ENCODE measurements at regions not wholly inside any gene's neighbourhood (a gene's known extent, or its start where the extent isn't known, plus 50 kb on each side); places are given as distances from the start of the nearest gene placed in this dataset.

- no peaks in the 10 kb centered on the region for H3K9me3 ChIP-seq
- H3K27me3 ChIP-seq: peaks cover 18% of the 10 kb centered on the region
- no peak for TF ChIP-seq POLR2A (IDR thresholded peaks at IDR 0.05)
- TF ChIP-seq CTCF (IDR thresholded peaks at IDR 0.05): peak; percentile 64 to 81
- H3K27ac ChIP-seq: no peak overlapping the region
- no peak overlapping the region for H3K4me3 ChIP-seq
- 23% methylated on average over 4 of the region's 4 CpGs for WGBS
- H3K4me1 ChIP-seq: peaks cover 12% of the 10 kb centered on the region
- DNase-seq (ENCODE audit: low spot score in 2 of 2): no peak
- no peaks in the 10 kb centered on the region for H3K36me3 ChIP-seq
Measured at GRCh38 chr15:98442379-98442833, 205.9 kb upstream of the IGF1R start.

- peaks cover 12% of the 10 kb centered on the region for H3K4me1 ChIP-seq
- TF ChIP-seq EP300 (IDR thresholded peaks at IDR 0.05) (no peak), POLR2AphosphoS5 (IDR thresholded peaks at IDR 0.05) (no peak), CTCF (IDR thresholded peaks at IDR 0.05) (no peak), POLR2A (IDR thresholded peaks at IDR 0.05) (no peak)
- H3K4me3 ChIP-seq: no peak overlapping the region
- H3K9me3 ChIP-seq: no peaks in the 10 kb centered on the region
- WGBS: 59% methylated on average over 3 of the region's 3 CpGs
- no peaks in the 10 kb centered on the region for H3K36me3 ChIP-seq
- no peak for DNase-seq (ENCODE audit: low spot score in 2 of 2)
- H3K27ac ChIP-seq: no peak overlapping the region
- peaks cover 18% of the 10 kb centered on the region for H3K27me3 ChIP-seq
Measured at GRCh38 chr15:98442901-98443300, 205.4 kb upstream of the IGF1R start.

- Histone ChIP-seq H3K27me3 (peaks cover 18% of the 10 kb centered on the region), H3K27ac (no peak overlapping the region), H3K4me3 (no peak overlapping the region), H3K36me3 (no peaks in the 10 kb centered on the region), H3K9me3 (no peaks in the 10 kb centered on the region), H3K4me1 (peaks cover 12% of the 10 kb centered on the region)
- no peak for DNase-seq (ENCODE audit: low spot score in 2 of 2)
- TF ChIP-seq CTCF (IDR thresholded peaks at IDR 0.05) (no peak), POLR2AphosphoS5 (IDR thresholded peaks at IDR 0.05) (no peak)
- WGBS: 78% methylated on average over 7 of the region's 7 CpGs
Measured at GRCh38 chr15:98443526-98443925, 204.8 kb upstream of the IGF1R start.

GRCh38 chr15:98444138-98444537 lies 204.2 kb upstream of the IGF1R start:
- TF ChIP-seq CTCF (IDR thresholded peaks at IDR 0.05): no peak
- no peaks in the 10 kb centered on the region for H3K9me3 ChIP-seq
- H3K27ac ChIP-seq: no peak overlapping the region
- H3K4me1 ChIP-seq: peaks cover 12% of the 10 kb centered on the region
- H3K4me3 ChIP-seq: no peak overlapping the region
- peaks cover 18% of the 10 kb centered on the region for H3K27me3 ChIP-seq
- DNase-seq (ENCODE audit: low spot score in 2 of 2): no peak
- H3K36me3 ChIP-seq: no peaks in the 10 kb centered on the region
- WGBS: 44% methylated on average over 9 of the region's 9 CpGs

GRCh38 chr15:98445315-98445714 lies 203.0 kb upstream of the IGF1R start:
- WGBS: 79% methylated on average over 11 of the region's 11 CpGs
- Histone ChIP-seq H3K27me3 (peaks cover 20% of the 10 kb centered on the region), H3K4me1 (peaks cover 12% of the 10 kb centered on the region), H3K9me3 (no peaks in the 10 kb centered on the region), H3K4me3 (no peak overlapping the region), H3K36me3 (no peaks in the 10 kb centered on the region), H3K27ac (no peak overlapping the region)
- DNase-seq (ENCODE audit: low spot score in 2 of 2): no peak
- TF ChIP-seq EP300 (IDR thresholded peaks at IDR 0.05) (no peak), POLR2A (IDR thresholded peaks at IDR 0.05) (no peak), CTCF (IDR thresholded peaks at IDR 0.05) (no peak), POLR2AphosphoS5 (IDR thresholded peaks at IDR 0.05) (no peak)

Measured in suprapubic skin (tissue), 4 donors.